Vagina (tissue), 2 donors: ENCODE measurements at regions not wholly inside any gene's neighbourhood (a gene's known extent, or its start where the extent isn't known, plus 50 kb on each side); places are given as distances from the start of the nearest gene placed in this dataset.

ENCODE experiments used
- DNase-seq, 2 donors: peaks; one replicate each; pipeline ENCODE4 v3.0.0-alpha.2; 2017; ENCODE audit errors: extremely low spot score in 2 of 2
- H3K27ac ChIP-seq: fragments of 200-600 bp; sonication (generic); one replicate; pipeline ENCODE4 v1.5.1; 2019
- H3K27me3 ChIP-seq: fragments of 200-600 bp; sonication (generic); one replicate; pipeline ENCODE4 v1.5.1; 2019
- H3K36me3 ChIP-seq, 2 donors: fragments of 200-600 bp; sonication (generic); one replicate each; pipeline ENCODE4 v1.5.1; 2017 to 2019
- H3K4me1 ChIP-seq: fragments of 200-600 bp; sonication (generic); one replicate; pipeline ENCODE4 v1.5.1; 2019
- H3K4me3 ChIP-seq, 2 donors: fragments of 200-600 bp; sonication (generic); 1 replicate in 1 of 2; 2 replicates in 1 of 2; pipeline ENCODE4 v1.5.1; 2016 to 2019
- H3K9me3 ChIP-seq: fragments of 200-600 bp; sonication (generic); one replicate; pipeline ENCODE4 v1.5.1; 2019
- POLR2A ChIP-seq, 2 donors: fragments of 450-650 bp; IDR thresholded peaks; one replicate each; pipeline ENCODE4 v1.6.1; 2017; ENCODE audit warnings: antibody characterized with exemption in 2 of 2, mild to moderate bottlenecking in 2 of 2, moderate library complexity in 2 of 2
- POLR2AphosphoS5 ChIP-seq, 2 donors: sonication (generic); formaldehyde crosslinking; IDR thresholded peaks; one replicate each; pipeline ENCODE4 v1.9.0; 2017; ENCODE audit warnings: antibody characterized with exemption in 2 of 2, mild to moderate bottlenecking in 2 of 2, low read depth in 1 of 2; ENCODE audit not compliant: insufficient read depth in 1 of 2
- intact Hi-C: fragments of 100-400 bp; cut with DNase I; formaldehyde crosslinking; loops from one replicate; pipeline ENCODE4 v1.15.1; 2023
- TF ChIP-seq, protein P1 (sequence below), 3 experiments: fragments of 450-650 bp in 2 of 3; fragments of 200-600 bp in 1 of 3; sonication (generic) in 1 of 3; IDR thresholded peaks; one replicate each; pipeline ENCODE4 v1.5.1; 2017 to 2019; ENCODE audit warnings: antibody characterized with exemption in 3 of 3, mild to moderate bottlenecking in 2 of 3, moderate library complexity in 2 of 3

DNA sequence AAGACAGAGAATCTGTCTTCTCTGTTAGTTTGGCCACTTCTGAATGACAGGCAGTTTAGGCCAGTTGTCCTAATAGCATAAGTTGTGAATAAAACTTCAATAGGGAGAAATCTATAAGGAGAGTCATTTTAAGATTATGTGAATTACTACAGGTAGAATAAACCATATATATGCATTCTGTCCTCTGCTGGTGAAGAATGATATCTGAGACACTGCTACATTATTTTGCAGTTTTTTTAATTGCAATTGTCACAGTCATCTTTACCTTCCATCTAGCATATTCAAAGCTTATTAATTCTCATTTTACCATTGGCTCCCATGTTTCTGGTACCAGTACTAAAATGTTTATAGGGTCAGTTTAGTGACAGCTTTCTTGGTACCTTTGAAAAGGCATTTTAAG is 519.6 kb upstream of the DEPDC1 start:
- H3K36me3 ChIP-seq = no peaks in the 10 kb centered on the region
- H3K27me3 ChIP-seq = no peaks in the 10 kb centered on the region
- no peak for TF ChIP-seq POLR2A (IDR thresholded peaks at IDR 0.05)
- no peak for TF ChIP-seq POLR2AphosphoS5 (IDR thresholded peaks at IDR 0.05; ENCODE audit: insufficient read depth in 1 of 2, low read depth in 1 of 2)
- TF ChIP-seq, protein P1, sequence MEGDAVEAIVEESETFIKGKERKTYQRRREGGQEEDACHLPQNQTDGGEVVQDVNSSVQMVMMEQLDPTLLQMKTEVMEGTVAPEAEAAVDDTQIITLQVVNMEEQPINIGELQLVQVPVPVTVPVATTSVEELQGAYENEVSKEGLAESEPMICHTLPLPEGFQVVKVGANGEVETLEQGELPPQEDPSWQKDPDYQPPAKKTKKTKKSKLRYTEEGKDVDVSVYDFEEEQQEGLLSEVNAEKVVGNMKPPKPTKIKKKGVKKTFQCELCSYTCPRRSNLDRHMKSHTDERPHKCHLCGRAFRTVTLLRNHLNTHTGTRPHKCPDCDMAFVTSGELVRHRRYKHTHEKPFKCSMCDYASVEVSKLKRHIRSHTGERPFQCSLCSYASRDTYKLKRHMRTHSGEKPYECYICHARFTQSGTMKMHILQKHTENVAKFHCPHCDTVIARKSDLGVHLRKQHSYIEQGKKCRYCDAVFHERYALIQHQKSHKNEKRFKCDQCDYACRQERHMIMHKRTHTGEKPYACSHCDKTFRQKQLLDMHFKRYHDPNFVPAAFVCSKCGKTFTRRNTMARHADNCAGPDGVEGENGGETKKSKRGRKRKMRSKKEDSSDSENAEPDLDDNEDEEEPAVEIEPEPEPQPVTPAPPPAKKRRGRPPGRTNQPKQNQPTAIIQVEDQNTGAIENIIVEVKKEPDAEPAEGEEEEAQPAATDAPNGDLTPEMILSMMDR (IDR thresholded peaks at IDR 0.05) = no peak
- no peaks in the 10 kb centered on the region for H3K4me1 ChIP-seq
- H3K9me3 ChIP-seq = no peaks in the 10 kb centered on the region
- no peak for DNase-seq
- no peak overlapping the region for H3K4me3 ChIP-seq
- intact Hi-C loops = no loop called here
- H3K27ac ChIP-seq = no peak overlapping the region

DNA sequence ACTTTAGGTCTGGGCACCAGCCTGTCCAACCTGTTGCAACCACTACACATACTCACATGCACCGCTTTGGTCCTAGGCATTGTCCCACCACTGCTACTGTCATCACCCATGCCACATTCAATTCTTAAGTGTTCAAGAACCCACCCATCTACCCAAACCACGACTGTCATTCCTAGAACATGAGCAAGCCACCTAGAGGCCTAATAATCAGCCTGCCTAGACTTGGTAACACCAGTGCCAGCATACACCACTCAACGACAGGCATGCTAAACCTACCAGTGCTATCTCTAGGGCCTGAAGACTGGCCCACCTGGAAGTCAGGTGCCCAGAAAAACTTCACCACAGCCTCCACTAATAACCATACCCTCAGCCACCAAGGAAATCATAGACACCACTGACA is 532.8 kb upstream of the DEPDC1 start:
- intact Hi-C loops = no loop called here
- no peaks in the 10 kb centered on the region for H3K27me3 ChIP-seq
- DNase-seq = no peak
- H3K4me1 ChIP-seq = no peaks in the 10 kb centered on the region
- TF ChIP-seq, protein P1 (IDR thresholded peaks at IDR 0.05) = no peak
- TF ChIP-seq POLR2AphosphoS5 (IDR thresholded peaks at IDR 0.05; ENCODE audit: insufficient read depth in 1 of 2, low read depth in 1 of 2) = no peak
- no peak overlapping the region for H3K4me3 ChIP-seq
- H3K9me3 ChIP-seq = no peaks in the 10 kb centered on the region
- no peak overlapping the region for H3K27ac ChIP-seq
- no peaks in the 10 kb centered on the region for H3K36me3 ChIP-seq

DNA sequence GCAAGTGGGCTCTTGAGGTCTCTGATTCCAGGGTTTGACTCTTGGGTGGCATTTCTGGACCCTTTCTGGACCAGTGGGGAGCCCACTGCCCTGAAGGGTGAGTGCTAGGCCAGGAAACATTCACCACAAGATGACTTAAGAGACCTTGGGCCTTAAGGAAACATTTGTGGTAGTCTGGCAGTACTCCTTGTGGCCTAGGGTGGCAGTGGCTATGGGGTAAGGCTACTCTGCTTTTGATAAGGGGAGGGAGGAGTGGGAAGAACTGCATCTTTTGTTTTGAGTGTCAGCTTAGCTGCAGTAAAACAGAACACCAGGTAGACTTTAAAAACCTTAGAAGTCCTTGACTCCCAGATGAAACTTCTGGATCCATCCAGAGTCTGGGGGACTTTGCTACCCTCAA is 529.3 kb upstream of the LRRC7 start:
- no peaks in the 10 kb centered on the region for H3K4me1 ChIP-seq
- H3K36me3 ChIP-seq = no peaks in the 10 kb centered on the region
- DNase-seq = no peak
- no peaks in the 10 kb centered on the region for H3K9me3 ChIP-seq
- H3K27ac ChIP-seq = no peak overlapping the region
- intact Hi-C loops = no loop called here
- TF ChIP-seq POLR2A (IDR thresholded peaks at IDR 0.05) (no peak), POLR2AphosphoS5 (IDR thresholded peaks at IDR 0.05; ENCODE audit: insufficient read depth in 1 of 2, low read depth in 1 of 2) (no peak)
- TF ChIP-seq, protein P1 (IDR thresholded peaks at IDR 0.05) = no peak
- no peaks in the 10 kb centered on the region for H3K27me3 ChIP-seq
- no peak overlapping the region for H3K4me3 ChIP-seq

DNA sequence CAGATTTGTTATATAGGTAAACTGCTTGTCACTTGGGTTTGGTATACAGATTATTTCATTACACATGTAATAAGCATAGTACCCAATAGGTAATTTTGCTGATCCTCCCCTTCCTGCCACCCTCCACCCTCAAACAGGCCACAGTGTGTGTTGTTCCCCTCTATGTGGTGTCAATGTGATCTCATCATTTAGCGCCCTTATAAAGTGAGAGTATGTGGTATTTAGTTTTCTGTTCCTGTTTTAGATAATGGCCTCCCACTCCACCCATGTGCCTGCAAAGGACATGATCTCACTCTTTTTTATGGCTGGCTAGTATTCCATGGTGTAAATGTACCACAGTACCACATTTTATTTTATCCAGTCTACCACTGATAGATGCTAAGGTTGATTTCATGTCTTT is 522.1 kb upstream of the LRRC7 start:
- no peaks in the 10 kb centered on the region for H3K36me3 ChIP-seq
- DNase-seq = no peak
- no peaks in the 10 kb centered on the region for H3K9me3 ChIP-seq
- no peak overlapping the region for H3K4me3 ChIP-seq
- TF ChIP-seq, protein P1 (IDR thresholded peaks at IDR 0.05) = no peak
- TF ChIP-seq POLR2A (IDR thresholded peaks at IDR 0.05) (no peak), POLR2AphosphoS5 (IDR thresholded peaks at IDR 0.05; ENCODE audit: insufficient read depth in 1 of 2, low read depth in 1 of 2) (no peak)
- H3K27me3 ChIP-seq = no peaks in the 10 kb centered on the region
- H3K27ac ChIP-seq = no peak overlapping the region
- intact Hi-C loops = no loop called here
- no peaks in the 10 kb centered on the region for H3K4me1 ChIP-seq

DNA sequence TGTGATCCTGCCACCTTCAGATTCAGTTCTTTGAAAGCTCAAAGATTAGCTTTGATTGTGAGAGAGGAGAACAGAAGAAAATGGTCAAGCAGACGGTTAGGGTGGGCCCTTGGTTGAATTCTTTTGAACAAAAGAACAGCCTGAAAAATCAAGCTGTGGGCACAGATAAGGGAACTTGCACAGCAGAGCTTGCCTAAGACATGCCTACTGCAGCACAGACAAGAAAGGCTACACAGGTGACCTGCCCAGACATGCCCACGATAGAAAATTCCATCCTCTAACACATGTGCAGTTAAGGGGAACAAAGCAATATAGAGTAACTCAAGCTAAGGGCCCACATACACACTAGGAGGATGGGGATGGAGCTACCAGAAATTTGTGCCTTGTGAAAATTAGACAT is 512.5 kb upstream of the LRRC7 start:
- no peak for DNase-seq
- TF ChIP-seq POLR2A (IDR thresholded peaks at IDR 0.05) (no peak), POLR2AphosphoS5 (IDR thresholded peaks at IDR 0.05; ENCODE audit: insufficient read depth in 1 of 2, low read depth in 1 of 2) (no peak)
- TF ChIP-seq, protein P1 (IDR thresholded peaks at IDR 0.05) = no peak
- Histone ChIP-seq H3K4me1 (no peaks in the 10 kb centered on the region), H3K9me3 (no peaks in the 10 kb centered on the region), H3K27me3 (no peaks in the 10 kb centered on the region), H3K27ac (no peak overlapping the region), H3K4me3 (no peak overlapping the region), H3K36me3 (no peaks in the 10 kb centered on the region)
- intact Hi-C loops = no loop called here
